ENCODE measurements at regions not wholly inside any gene's neighbourhood (a gene's known extent, or its start where the extent isn't known, plus 50 kb on each side); places are given as distances from the start of the nearest gene placed in this dataset.

DNA sequence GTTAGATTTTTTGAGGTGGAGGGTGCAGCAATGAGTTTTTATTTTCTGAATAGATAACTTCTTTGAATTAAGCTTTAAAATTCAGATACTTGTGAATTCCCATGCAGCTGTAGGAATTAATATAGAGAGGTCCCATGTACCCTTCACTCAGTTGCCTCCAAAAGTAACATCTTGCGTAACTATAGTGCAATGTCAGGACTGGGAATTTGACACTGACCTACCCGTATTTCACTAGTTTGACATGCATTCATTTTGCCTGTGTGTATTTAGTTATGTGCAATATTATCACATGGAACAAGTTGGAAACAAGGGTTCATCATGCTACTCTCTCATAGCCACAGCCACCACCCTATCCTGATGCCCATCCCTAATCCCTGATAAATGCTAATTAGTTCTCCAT lies 147.1 kb upstream of the IGFBP3 start:
- TF ChIP-seq GATA3 (IDR thresholded peaks at IDR 0.05; ENCODE audit: low read depth, low read length) (no peak), GATA2 (IDR thresholded peaks at IDR 0.05; ENCODE audit: low read depth, low read length) (no peak)

Data from SH-SY5Y (cell line).